ENCODE measurements at regions not wholly inside any gene's neighbourhood (a gene's known extent, or its start where the extent isn't known, plus 50 kb on each side); places are given as distances from the start of the nearest gene placed in this dataset.
"Not testable (repeated sequence)": the region's sequence is repeated elsewhere in the genome, so short reads cannot be mapped to it uniquely, and the experiment has no call there.

DNA sequence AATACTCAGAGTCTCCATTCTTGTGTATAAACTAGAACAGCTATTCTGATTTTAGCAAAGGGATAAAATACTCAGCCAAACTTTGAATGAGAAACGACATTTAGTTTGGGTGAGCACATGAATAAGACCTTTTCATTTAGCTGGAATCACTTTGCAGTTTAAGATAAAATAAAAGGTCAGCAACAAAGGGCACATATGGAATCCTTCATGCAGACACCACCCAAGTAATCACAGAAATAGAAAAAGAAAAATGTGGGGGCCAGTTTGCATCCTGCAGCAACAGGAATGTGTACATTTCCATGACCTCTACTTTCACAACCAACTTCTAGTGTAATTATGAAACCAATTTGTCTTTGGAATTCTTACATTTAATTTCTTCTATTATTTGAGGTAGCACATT lies 1637.4 kb downstream of the PCDH9 start:
- Histone ChIP-seq H3K27ac (ENCODE audit: low read depth, low read length) (no peak overlapping the region), H3K9me2 (replicated peaks; ENCODE audit: control insufficient read depth, low read length) (no peaks in the 10 kb centered on the region), H3K9me3 (ENCODE audit: control insufficient read depth, insufficient read depth, low read length) (no peaks in the 10 kb centered on the region), H3K36me3 (ENCODE audit: control insufficient read depth, low read length) (no peaks in the 10 kb centered on the region), H3F3A (ENCODE audit: control insufficient read depth, insufficient read depth) (no peaks in the 10 kb centered on the region), H3K79me2 (ENCODE audit: control insufficient read depth, low read length) (no peaks in the 10 kb centered on the region), H3K27me3 (ENCODE audit: control insufficient read depth, low read length) (no peaks in the 10 kb centered on the region), H3K4me2 (ENCODE audit: low read length) (no peak overlapping the region), H3K4me3 (ENCODE audit: low read length) (no peak overlapping the region), H3K4me1 (ENCODE audit: control insufficient read depth, low read length) (no peaks in the 10 kb centered on the region), H4K20me1 (ENCODE audit: control insufficient read depth, insufficient read depth, low read depth, low read length) (no peaks in the 10 kb centered on the region)
- TF ChIP-seq, protein P1, sequence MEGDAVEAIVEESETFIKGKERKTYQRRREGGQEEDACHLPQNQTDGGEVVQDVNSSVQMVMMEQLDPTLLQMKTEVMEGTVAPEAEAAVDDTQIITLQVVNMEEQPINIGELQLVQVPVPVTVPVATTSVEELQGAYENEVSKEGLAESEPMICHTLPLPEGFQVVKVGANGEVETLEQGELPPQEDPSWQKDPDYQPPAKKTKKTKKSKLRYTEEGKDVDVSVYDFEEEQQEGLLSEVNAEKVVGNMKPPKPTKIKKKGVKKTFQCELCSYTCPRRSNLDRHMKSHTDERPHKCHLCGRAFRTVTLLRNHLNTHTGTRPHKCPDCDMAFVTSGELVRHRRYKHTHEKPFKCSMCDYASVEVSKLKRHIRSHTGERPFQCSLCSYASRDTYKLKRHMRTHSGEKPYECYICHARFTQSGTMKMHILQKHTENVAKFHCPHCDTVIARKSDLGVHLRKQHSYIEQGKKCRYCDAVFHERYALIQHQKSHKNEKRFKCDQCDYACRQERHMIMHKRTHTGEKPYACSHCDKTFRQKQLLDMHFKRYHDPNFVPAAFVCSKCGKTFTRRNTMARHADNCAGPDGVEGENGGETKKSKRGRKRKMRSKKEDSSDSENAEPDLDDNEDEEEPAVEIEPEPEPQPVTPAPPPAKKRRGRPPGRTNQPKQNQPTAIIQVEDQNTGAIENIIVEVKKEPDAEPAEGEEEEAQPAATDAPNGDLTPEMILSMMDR (IDR thresholded peaks at IDR 0.05; ENCODE audit: low read depth, low read length, poor library complexity, severe bottlenecking) = no peak
- TF ChIP-seq EZH2phosphoT487 (IDR thresholded peaks at IDR 0.05; ENCODE audit: borderline replicate concordance, low read length) = no peak

DNA sequence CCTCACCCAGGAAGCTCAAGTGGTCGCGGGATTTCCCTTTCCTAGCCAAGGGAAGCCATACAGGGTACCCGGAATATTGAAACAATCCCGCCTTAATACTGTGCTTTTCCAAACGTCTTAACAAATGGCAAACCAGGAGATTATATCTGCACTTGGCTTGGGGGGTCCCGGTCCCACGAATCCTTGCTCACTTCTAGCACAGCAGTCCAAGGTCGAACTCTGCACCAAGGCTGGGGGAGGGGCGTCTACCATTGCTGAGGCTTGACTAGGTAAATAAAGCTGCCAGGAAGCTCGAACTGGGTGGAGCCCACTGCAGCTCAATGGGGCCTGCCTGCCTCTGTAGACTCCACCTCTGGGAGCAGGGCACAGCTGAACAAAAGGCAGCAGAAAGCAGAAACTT lies 1644.8 kb downstream of the PCDH9 start:
- no peaks in the 10 kb centered on the region for H3F3A ChIP-seq (ENCODE audit: control insufficient read depth, insufficient read depth)
- H3K79me2 ChIP-seq (ENCODE audit: control insufficient read depth, low read length) = no peaks in the 10 kb centered on the region
- no peaks in the 10 kb centered on the region for H3K27me3 ChIP-seq (ENCODE audit: control insufficient read depth, low read length)
- no peaks in the 10 kb centered on the region for H3K9me2 ChIP-seq (replicated peaks; ENCODE audit: control insufficient read depth, low read length)
- no peaks in the 10 kb centered on the region for H3K9me3 ChIP-seq (ENCODE audit: control insufficient read depth, insufficient read depth, low read length)
- H4K20me1 ChIP-seq (ENCODE audit: control insufficient read depth, insufficient read depth, low read depth, low read length) = no peaks in the 10 kb centered on the region
- no peaks in the 10 kb centered on the region for H3K4me1 ChIP-seq (ENCODE audit: control insufficient read depth, low read length)
- no peak overlapping the region for H3K27ac ChIP-seq (ENCODE audit: low read depth, low read length)
- no peaks in the 10 kb centered on the region for H3K36me3 ChIP-seq (ENCODE audit: control insufficient read depth, low read length)
- no peak overlapping the region for H3K4me3 ChIP-seq (ENCODE audit: low read length)
- no peak overlapping the region for H3K4me2 ChIP-seq (ENCODE audit: low read length)
- TF ChIP-seq, protein P1 (IDR thresholded peaks at IDR 0.05; ENCODE audit: low read depth, low read length, poor library complexity, severe bottlenecking) = no peak

DNA sequence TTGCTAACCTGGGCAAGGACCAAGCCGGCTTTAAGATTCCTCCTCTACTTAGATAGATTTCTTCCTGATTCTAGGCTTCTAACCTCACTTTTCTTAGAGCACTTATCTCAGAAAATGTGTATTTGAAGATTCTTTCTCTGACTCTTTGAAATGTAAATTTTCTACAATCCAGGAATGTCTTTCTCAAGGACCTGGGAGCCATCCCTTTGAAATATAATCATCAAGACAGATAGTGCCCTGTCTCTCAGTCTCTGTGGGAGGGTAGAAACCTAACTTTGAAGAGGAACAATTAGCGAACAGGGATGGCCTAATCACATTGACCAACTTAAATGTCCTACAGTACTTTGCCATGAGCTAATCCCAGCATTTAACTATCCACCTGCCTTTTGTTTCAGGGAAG lies 1646.0 kb downstream of the PCDH9 start:
- no peaks in the 10 kb centered on the region for H3K4me1 ChIP-seq (ENCODE audit: control insufficient read depth, low read length)
- H3K4me3 ChIP-seq (ENCODE audit: low read length) = no peak overlapping the region
- TF ChIP-seq, protein P1 (IDR thresholded peaks at IDR 0.05; ENCODE audit: low read depth, low read length, poor library complexity, severe bottlenecking) = no peak
- TF ChIP-seq EZH2phosphoT487 (IDR thresholded peaks at IDR 0.05; ENCODE audit: borderline replicate concordance, low read length) = no peak

DNA sequence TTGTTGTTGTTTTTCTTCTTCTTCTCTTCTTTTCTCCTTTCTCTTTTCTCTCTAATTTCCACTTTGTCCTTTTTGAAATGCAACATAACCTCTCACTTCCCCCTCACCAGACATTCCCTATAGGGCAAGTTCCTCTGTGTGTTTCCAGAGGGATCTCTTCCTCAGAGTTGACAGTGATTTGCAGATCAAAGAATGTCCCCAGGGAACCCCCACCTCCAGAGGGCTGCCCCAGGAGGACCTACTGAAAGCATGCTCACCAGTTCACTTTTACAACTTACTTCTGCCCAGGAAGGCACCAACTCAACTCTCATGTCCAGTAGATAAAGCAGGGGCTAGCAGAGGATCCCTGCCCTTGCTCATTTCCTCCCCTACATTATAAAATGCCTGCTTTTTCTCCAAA lies 1648.0 kb downstream of the PCDH9 start:
- H3K27me3 ChIP-seq (ENCODE audit: control insufficient read depth, low read length) = no peaks in the 10 kb centered on the region
- H3K4me3 ChIP-seq (ENCODE audit: low read length) = no peak overlapping the region
- H3K79me2 ChIP-seq (ENCODE audit: control insufficient read depth, low read length) = no peaks in the 10 kb centered on the region

More for the DNA sequence above, 1646.0 kb downstream of the PCDH9 start:
- Histone ChIP-seq H3K27ac (ENCODE audit: low read depth, low read length) (no peak overlapping the region), H4K20me1 (ENCODE audit: control insufficient read depth, insufficient read depth, low read depth, low read length) (no peaks in the 10 kb centered on the region), H3F3A (ENCODE audit: control insufficient read depth, insufficient read depth) (no peaks in the 10 kb centered on the region), H3K27me3 (ENCODE audit: control insufficient read depth, low read length) (no peaks in the 10 kb centered on the region), H3K36me3 (ENCODE audit: control insufficient read depth, low read length) (no peaks in the 10 kb centered on the region), H3K4me2 (ENCODE audit: low read length) (no peak overlapping the region), H3K79me2 (ENCODE audit: control insufficient read depth, low read length) (no peaks in the 10 kb centered on the region), H3K9me2 (replicated peaks; ENCODE audit: control insufficient read depth, low read length) (no peaks in the 10 kb centered on the region), H3K9me3 (ENCODE audit: control insufficient read depth, insufficient read depth, low read length) (no peaks in the 10 kb centered on the region)

DNA sequence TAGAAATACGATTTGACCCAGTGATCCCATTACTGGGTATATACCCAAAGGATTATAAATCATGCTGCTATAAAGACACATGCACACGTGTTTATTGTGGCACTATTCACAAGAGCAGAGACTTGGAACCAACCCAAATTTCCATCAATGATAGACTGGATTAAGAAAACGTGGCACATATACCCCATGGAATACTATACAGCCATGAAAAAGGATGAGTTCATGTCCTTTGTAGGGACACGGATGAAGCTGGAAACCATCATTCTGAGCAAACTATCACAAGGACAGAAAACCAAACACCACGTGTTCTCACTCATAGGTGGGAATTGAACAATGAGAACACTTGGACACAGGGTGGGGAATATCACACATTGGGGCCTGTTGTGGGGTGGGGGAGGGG lies 1665.6 kb downstream of the PCDH9 start:
- H3K36me3 ChIP-seq (ENCODE audit: control insufficient read depth, low read length); H4K20me1 ChIP-seq (ENCODE audit: control insufficient read depth, insufficient read depth, low read depth, low read length); H3F3A ChIP-seq (ENCODE audit: control insufficient read depth, insufficient read depth); H3K9me3 ChIP-seq (ENCODE audit: control insufficient read depth, insufficient read depth, low read length); H3K4me3 ChIP-seq (ENCODE audit: low read length); H3K9me2 ChIP-seq (replicated peaks; ENCODE audit: control insufficient read depth, low read length); H3K27ac ChIP-seq (ENCODE audit: low read depth, low read length); H3K4me2 ChIP-seq (ENCODE audit: low read length); H3K79me2 ChIP-seq (ENCODE audit: control insufficient read depth, low read length); H3K27me3 ChIP-seq (ENCODE audit: control insufficient read depth, low read length); H3K4me1 ChIP-seq (ENCODE audit: control insufficient read depth, low read length): not testable (repeated sequence)

More for the DNA sequence above, 1648.0 kb downstream of the PCDH9 start:
- Histone ChIP-seq H3K4me1 (ENCODE audit: control insufficient read depth, low read length) (no peaks in the 10 kb centered on the region), H3K27ac (ENCODE audit: low read depth, low read length) (no peak overlapping the region), H3K36me3 (ENCODE audit: control insufficient read depth, low read length) (no peaks in the 10 kb centered on the region), H3K4me2 (ENCODE audit: low read length) (no peak overlapping the region), H3K9me2 (replicated peaks; ENCODE audit: control insufficient read depth, low read length) (no peaks in the 10 kb centered on the region), H3F3A (ENCODE audit: control insufficient read depth, insufficient read depth) (no peaks in the 10 kb centered on the region), H3K9me3 (ENCODE audit: control insufficient read depth, insufficient read depth, low read length) (no peaks in the 10 kb centered on the region), H4K20me1 (ENCODE audit: control insufficient read depth, insufficient read depth, low read depth, low read length) (no peaks in the 10 kb centered on the region)
- TF ChIP-seq EZH2phosphoT487 (IDR thresholded peaks at IDR 0.05; ENCODE audit: borderline replicate concordance, low read length) = no peak
- TF ChIP-seq, protein P1 (IDR thresholded peaks at IDR 0.05; ENCODE audit: low read depth, low read length, poor library complexity, severe bottlenecking) = no peak
